Activated gamma-delta T cell (primary cell): ENCODE measurements at regions not wholly inside any gene's neighbourhood (a gene's known extent, or its start where the extent isn't known, plus 50 kb on each side); places are given as distances from the start of the nearest gene placed in this dataset.

Experiments used
- DNase-seq: peaks from one replicate; lab custom pipeline; 2025; lab: John Stamatoyannopoulos, UW

- no peak for DNase-seq
Measured at GRCh38 chr5:77948476-77948875, 172.3 kb upstream of the TBCA start.

GRCh38 chr5:77947041-77947428, 170.9 kb upstream of the TBCA start:
- no peak for DNase-seq

GRCh38 chr5:77946381-77947040, 170.4 kb upstream of the TBCA start:
- no peak for DNase-seq

GRCh38 chr5:77945874-77946273, 169.7 kb upstream of the TBCA start:
- DNase-seq, result no peak

- no peak for DNase-seq
Measured at GRCh38 chr5:77944757-77945340, 168.7 kb upstream of the TBCA start.

- DNase-seq, result no peak
Measured at GRCh38 chr5:77943851-77944250, 167.7 kb upstream of the TBCA start.

- no peak for DNase-seq
Measured at GRCh38 chr5:77942578-77943239, 166.6 kb upstream of the TBCA start.

- DNase-seq, result no peak
Measured at GRCh38 chr5:77937015-77937908, 161.1 kb upstream of the TBCA start.

GRCh38 chr5:77936365-77936693, 160.2 kb upstream of the TBCA start:
- no peak for DNase-seq

- no peak for DNase-seq
Measured at GRCh38 chr5:77935506-77936364, 159.6 kb upstream of the TBCA start.

GRCh38 chr5:77928776-77929300, 152.7 kb upstream of the TBCA start:
- no peak for DNase-seq

- DNase-seq, result no peak
Measured at GRCh38 chr5:77926337-77926736, 150.2 kb upstream of the TBCA start.

- no peak for DNase-seq
Measured at GRCh38 chr5:77925503-77925902, 149.4 kb upstream of the TBCA start.

- DNase-seq, result no peak
Measured at GRCh38 chr5:77924081-77924480, 147.9 kb upstream of the TBCA start.

- no peak for DNase-seq
Measured at GRCh38 chr5:77923666-77924065, 147.5 kb upstream of the TBCA start.

- no peak for DNase-seq
Measured at GRCh38 chr5:77921094-77921768, 145.1 kb upstream of the TBCA start.

- no peak for DNase-seq
Measured at GRCh38 chr5:77920359-77921058, 144.4 kb upstream of the TBCA start.

GRCh38 chr5:77915346-77915745, 139.2 kb upstream of the TBCA start:
- DNase-seq, result no peak

- no peak for DNase-seq
Measured at GRCh38 chr5:77912721-77913120, 136.6 kb upstream of the TBCA start.

GRCh38 chr5:77910602-77911188, 134.6 kb upstream of the TBCA start:
- no peak for DNase-seq
